Activated T-cell treated with anti-CD3 and anti-CD28 coated beads, Interleukin-2, amount 50 U/mL, for 72 hours (primary cell): ENCODE measurements at regions not wholly inside any gene's neighbourhood (a gene's known extent, or its start where the extent isn't known, plus 50 kb on each side); places are given as distances from the start of the nearest gene placed in this dataset.

ENCODE experiments used
- ATAC-seq, 2 donors: fragments of 150-1000 bp; cut with Tn5 transposase; replicated peaks in 1 of 2; 2 replicates each; pipeline ENCODE4 v1.10.0; 2021; ENCODE audit warnings: moderate library complexity in 2 of 2, mild to moderate bottlenecking in 1 of 2
- DNase-seq, 2 donors: peaks; one replicate each; pipeline ENCODE4 v3.0.0; 2021 to 2022; ENCODE audit warnings: mixed read lengths in 1 of 2
- H3K27ac Mint-ChIP-seq: one replicate; pipeline ENCODE4 v1.8.0; 2022; ENCODE audit warnings: mild to moderate bottlenecking, moderate library complexity, mixed read lengths
- H3K27me3 Mint-ChIP-seq: one replicate; pipeline ENCODE4 v1.8.0; 2022; ENCODE audit warnings: low read depth, mixed read lengths
- H3K36me3 Mint-ChIP-seq, 2 donors: one replicate each; pipeline ENCODE4 v1.8.0; 2022; ENCODE audit warnings: mixed read lengths in 2 of 2, mild to moderate bottlenecking in 1 of 2; ENCODE audit not compliant: insufficient read depth in 2 of 2
- H3K4me1 Mint-ChIP-seq: one replicate; pipeline ENCODE4 v1.8.0; 2022; ENCODE audit warnings: low read depth, mixed read lengths
- H3K4me3 Mint-ChIP-seq, 2 donors: one replicate each; pipeline ENCODE4 v1.8.0; 2022; ENCODE audit warnings: mild to moderate bottlenecking in 2 of 2, mixed read lengths in 2 of 2, moderate library complexity in 2 of 2
- H3K9me3 Mint-ChIP-seq, 2 donors: one replicate each; pipeline ENCODE4 v1.8.0; 2022; ENCODE audit warnings: mixed read lengths in 2 of 2

DNA sequence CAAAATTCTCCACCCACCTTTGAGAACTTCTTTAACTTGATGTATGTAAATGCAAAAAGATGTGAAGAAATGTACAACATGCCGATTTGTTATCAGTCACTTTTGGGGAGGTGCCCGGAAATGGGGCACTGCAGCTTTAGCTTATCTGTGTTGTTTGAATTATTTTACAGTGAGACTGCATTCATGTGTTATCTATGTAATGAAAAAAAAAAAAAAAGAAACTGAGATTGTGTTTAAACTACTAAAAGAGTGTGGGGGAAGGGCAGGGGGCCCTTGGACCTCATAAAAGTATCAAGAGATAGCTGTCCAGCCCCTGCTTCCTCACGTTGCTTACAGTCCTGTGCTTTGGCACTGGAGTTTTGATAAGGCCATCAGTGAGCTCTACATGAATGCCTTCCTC is 259.4 kb downstream of the STK31 start:
- Mint-ChIP-seq H3K4me1 (peaks cover 8% of the 10 kb centered on the region), H3K9me3 (no peaks in the 10 kb centered on the region), H3K27me3 (no peaks in the 10 kb centered on the region), H3K4me3 (no peak overlapping the region), H3K27ac (no peak overlapping the region), H3K36me3 (no peaks in the 10 kb centered on the region)
- ATAC-seq (no peak), DNase-seq (no peak)

DNA sequence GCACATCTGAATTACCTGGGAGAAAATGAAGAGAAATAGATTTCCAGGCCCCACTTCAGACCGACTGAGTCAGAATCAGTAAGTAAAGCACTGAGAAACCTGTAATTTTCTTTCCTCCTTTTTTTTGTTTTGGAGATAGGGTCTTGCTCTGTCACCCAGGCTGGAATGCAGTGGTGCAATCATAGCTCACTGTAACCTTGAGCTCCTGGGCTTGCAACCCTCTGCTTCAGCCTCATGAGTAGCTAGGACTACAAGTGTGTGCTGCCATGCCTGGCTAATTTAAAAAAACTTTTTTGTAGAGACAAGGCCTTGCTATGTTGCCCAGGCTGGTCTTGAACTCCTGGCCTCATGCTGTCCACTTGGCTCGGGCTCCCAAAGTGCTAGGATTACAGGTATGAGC is 260.2 kb downstream of the STK31 start:
- Mint-ChIP-seq H3K27ac (no peak overlapping the region), H3K36me3 (no peaks in the 10 kb centered on the region), H3K9me3 (no peaks in the 10 kb centered on the region), H3K4me1 (peaks cover 8% of the 10 kb centered on the region), H3K27me3 (no peaks in the 10 kb centered on the region), H3K4me3 (no peak overlapping the region)
- ATAC-seq (no peak), DNase-seq (no peak)

DNA sequence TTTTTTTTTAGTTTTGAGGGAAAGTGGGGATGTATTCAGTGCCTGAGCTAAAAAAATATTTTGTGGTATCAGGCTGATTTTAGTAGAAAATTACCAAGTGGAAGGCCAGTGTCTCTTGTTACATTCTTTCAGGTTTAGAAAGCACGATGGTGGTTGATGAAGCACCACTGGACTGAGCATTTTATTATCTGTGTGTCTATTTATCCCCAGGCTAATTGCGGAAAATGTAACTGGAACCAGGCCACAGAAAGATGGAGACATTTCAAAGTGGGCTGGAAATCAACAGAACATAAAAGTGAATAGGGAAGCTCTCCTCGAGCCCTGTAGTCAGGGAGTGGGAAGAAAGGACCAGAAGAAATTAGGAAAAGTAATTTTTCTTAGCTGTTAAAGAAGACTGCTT is 261.0 kb downstream of the STK31 start:
- Mint-ChIP-seq H3K9me3 (no peaks in the 10 kb centered on the region), H3K27me3 (no peaks in the 10 kb centered on the region), H3K27ac (no peak overlapping the region), H3K4me1 (peaks cover 8% of the 10 kb centered on the region), H3K36me3 (no peaks in the 10 kb centered on the region), H3K4me3 (no peak overlapping the region)
- no peak for DNase-seq
- no peak for ATAC-seq

DNA sequence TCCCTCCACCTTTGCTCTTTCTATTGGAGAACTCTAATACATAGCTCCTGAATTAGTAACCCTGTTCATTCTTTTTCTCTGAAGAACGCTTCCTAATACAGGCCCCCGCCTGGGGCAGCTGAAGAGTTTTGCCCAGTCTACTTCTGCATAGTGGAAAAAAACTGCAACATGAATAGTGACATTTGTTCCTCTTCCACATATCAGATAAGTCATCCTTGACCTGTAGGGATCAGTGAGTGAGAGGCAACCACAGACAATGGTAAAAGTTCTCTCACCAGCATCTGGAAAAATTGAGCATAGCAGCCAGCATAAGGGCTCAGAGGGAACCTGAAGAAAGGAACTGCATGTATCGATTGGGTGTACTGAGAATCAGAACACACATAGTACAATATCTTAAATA is 262.0 kb downstream of the STK31 start:
- DNase-seq (no peak), ATAC-seq (no peak)
- no peak overlapping the region for H3K27ac Mint-ChIP-seq
- H3K27me3 Mint-ChIP-seq = peaks cover 3% of the 10 kb centered on the region
- no peaks in the 10 kb centered on the region for H3K36me3 Mint-ChIP-seq
- H3K4me3 Mint-ChIP-seq = no peak overlapping the region
- peaks cover 0 to under 1% of the 10 kb centered on the region in 2 donors for H3K9me3 Mint-ChIP-seq
- peaks cover 8% of the 10 kb centered on the region for H3K4me1 Mint-ChIP-seq

DNA sequence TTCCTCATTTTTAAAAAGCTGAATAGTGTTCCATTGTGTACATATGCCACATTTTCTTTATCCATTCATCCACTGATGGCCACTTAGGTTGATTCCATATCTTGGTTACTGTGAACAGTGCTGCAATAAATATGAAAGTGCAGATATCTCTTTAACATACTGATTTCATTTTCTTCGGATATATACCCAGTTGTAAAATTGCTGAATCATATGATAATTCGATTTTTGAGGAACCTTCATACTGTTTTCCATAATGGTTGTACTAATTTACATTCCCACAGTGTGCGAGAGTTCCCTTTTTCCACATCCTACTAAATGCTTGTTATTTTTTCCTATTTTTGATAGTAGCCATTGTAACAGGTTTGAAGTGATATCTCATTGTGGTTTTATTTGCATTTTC is 263.2 kb downstream of the STK31 start:
- H3K4me1 Mint-ChIP-seq = peaks cover 5% of the 10 kb centered on the region
- peaks cover 5% of the 10 kb centered on the region for H3K27me3 Mint-ChIP-seq
- H3K36me3 Mint-ChIP-seq = no peaks in the 10 kb centered on the region

DNA sequence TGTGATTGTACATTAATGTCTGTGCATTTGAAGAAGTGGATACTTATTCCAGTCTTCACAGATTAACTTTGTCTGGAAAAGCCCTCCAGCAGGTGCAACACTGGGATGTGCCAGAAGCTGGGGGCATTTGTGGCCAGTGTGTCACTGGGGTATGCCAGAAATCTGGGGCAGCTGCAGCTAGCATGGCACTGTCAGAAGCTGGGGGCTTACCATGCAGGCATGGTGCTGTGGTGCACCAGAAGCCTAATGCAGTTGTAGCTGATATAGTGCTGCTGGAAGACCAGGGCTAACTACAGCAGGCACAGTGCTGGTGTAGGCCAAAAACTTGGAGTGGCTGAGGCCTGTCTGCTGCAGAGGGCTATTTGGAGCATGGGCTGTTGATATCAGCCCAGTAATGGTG is 270.1 kb downstream of the STK31 start:
- DNase-seq (no peak), ATAC-seq (no peak)
- peaks cover 8 to 9% of the 10 kb centered on the region in 2 donors for H3K9me3 Mint-ChIP-seq
- H3K36me3 Mint-ChIP-seq = peaks cover 3 to 4% of the 10 kb centered on the region in 2 donors
- peaks cover 12% of the 10 kb centered on the region for H3K27me3 Mint-ChIP-seq
- H3K27ac Mint-ChIP-seq = no peak overlapping the region
- H3K4me1 Mint-ChIP-seq = no peaks in the 10 kb centered on the region
- H3K4me3 Mint-ChIP-seq = no peak overlapping the region

More for the DNA sequence above, 263.2 kb downstream of the STK31 start:
- peaks cover 0 to 3% of the 10 kb centered on the region in 2 donors for H3K9me3 Mint-ChIP-seq
- no peak for ATAC-seq
- DNase-seq = no peak
- no peak overlapping the region for H3K27ac Mint-ChIP-seq
- no peak overlapping the region for H3K4me3 Mint-ChIP-seq

DNA sequence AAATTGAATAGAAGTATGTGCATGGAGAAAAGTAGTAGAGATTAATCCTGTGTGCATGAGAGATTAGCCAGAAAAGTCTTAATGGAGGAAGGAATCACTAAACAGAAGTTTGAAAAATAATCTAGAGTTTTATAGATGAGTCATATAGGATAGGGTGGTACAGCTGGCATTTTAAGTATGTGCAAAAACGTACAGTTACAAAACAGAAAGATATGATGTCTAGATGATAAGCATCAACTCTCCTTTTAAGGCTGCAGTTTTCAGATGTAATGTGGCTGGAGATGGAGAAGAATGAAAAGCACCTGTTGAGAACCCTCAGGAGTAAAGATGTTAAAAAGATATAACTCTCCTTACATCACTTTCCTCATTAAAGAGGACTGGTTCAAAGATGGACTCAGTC is 271.3 kb downstream of the STK31 start:
- peaks cover 3 to 4% of the 10 kb centered on the region in 2 donors for H3K36me3 Mint-ChIP-seq
- H3K27ac Mint-ChIP-seq = no peak overlapping the region
- H3K4me3 Mint-ChIP-seq = no peak overlapping the region
- no peak for ATAC-seq
- H3K4me1 Mint-ChIP-seq = no peaks in the 10 kb centered on the region
- peaks cover 14% of the 10 kb centered on the region for H3K27me3 Mint-ChIP-seq
- no peak for DNase-seq
- H3K9me3 Mint-ChIP-seq = peaks cover 8 to 9% of the 10 kb centered on the region in 2 donors

DNA sequence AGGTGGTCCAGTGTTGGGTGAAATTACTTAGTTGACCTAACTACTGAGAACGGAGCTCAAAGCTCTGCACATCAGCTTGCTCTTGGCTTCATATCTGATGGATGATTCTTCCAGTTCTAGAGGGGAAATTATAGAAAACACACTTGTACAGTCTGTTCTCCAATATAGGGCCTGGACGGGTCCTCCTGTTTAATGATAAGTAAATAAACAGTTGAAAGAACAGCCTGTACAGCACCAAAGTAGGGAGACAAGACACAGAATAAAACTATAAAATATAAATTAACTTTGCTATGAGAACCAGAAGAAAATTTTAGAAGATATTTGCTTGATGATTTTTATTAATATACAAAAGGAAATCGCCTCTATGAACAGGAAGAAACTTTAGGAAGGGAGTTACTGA is 271.7 kb downstream of the STK31 start:
- Mint-ChIP-seq H3K4me3 (no peak overlapping the region), H3K4me1 (no peaks in the 10 kb centered on the region), H3K27ac (no peak overlapping the region), H3K36me3 (peaks cover 3 to 6% of the 10 kb centered on the region in 2 donors), H3K27me3 (peaks cover 18% of the 10 kb centered on the region), H3K9me3 (peaks cover 8 to 9% of the 10 kb centered on the region in 2 donors)
- DNase-seq = no peak
- ATAC-seq = no peak

DNA sequence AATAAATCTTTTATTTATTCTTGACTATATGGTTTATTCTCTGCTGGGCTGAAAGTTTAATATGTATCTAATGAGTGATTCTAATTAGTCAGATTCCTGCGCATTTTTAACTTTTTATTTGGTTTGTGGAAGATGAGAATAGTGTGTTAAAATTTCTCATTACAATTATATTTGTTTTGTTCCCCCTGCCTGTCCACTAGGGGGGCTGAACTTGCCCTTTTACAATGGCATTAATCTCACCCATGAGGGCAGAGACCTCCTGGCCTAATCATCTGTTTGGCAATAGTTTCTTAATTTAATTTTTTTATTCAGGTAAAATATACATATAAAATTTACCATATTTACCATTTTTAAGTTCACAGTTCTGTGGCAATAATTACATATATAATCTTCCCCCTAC is 278.5 kb upstream of the NPY start:
- ATAC-seq (no peak), DNase-seq (no peak)
- Mint-ChIP-seq H3K9me3 (peaks cover 2 to 9% of the 10 kb centered on the region in 2 donors), H3K27ac (no peak overlapping the region), H3K4me3 (no peak overlapping the region), H3K36me3 (peaks cover 0 to 1% of the 10 kb centered on the region in 2 donors), H3K27me3 (peaks cover 18% of the 10 kb centered on the region), H3K4me1 (no peaks in the 10 kb centered on the region)

DNA sequence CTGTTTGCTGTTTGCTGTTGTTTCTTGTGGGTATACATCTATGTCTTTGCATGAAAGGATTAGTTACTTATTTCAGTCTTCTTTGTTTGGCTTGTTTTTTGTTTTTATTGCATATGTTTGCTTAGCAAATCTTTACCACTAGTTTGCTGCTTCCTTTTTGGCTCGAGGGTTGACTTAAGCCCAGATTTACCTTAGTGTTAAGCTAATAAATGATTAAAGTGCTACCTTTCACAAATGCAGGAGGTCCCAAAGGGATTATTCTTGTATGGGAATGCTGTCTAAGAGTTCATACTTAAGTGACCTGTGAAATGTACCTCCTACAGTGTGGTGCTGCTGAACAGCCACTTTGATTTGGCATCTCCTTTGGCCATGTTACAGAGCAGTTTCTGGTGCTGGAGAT is 273.5 kb upstream of the NPY start:
- H3K27me3 Mint-ChIP-seq = peaks cover 34% of the 10 kb centered on the region
- H3K4me1 Mint-ChIP-seq = no peaks in the 10 kb centered on the region
- peaks cover 10 to 18% of the 10 kb centered on the region in 2 donors for H3K9me3 Mint-ChIP-seq
- no peak for ATAC-seq
- H3K36me3 Mint-ChIP-seq = peaks cover 2 to 4% of the 10 kb centered on the region in 2 donors
- H3K4me3 Mint-ChIP-seq = no peak overlapping the region
- DNase-seq = no peak
- H3K27ac Mint-ChIP-seq = no peak overlapping the region

DNA sequence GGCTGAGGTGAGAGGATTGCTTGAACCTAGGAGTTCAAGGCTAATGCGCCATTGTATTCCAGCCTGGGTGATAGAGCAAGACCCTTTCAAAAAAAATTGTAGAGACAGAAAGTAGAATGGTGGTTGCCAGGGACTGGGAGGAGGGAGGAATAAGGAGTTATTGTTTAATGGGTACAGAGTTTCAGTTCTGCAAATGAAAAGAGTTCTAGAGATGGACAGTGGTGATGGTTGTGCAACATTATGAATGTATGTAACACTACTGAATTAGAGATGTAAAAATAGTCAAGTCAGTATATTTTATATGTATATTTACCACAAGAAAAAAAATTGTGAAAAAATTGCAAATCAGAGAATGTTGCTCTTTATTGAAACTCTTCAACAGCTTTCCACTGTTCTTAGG is 266.5 kb upstream of the NPY start:
- DNase-seq (no peak), ATAC-seq (no peak)
- Mint-ChIP-seq H3K27me3 (peaks cover 5% of the 10 kb centered on the region), H3K4me3 (no peak overlapping the region), H3K36me3 (peaks cover 1 to 2% of the 10 kb centered on the region in 2 donors), H3K27ac (no peak overlapping the region), H3K4me1 (no peaks in the 10 kb centered on the region), H3K9me3 (peaks cover 5% of the 10 kb centered on the region in 2 donors)

DNA sequence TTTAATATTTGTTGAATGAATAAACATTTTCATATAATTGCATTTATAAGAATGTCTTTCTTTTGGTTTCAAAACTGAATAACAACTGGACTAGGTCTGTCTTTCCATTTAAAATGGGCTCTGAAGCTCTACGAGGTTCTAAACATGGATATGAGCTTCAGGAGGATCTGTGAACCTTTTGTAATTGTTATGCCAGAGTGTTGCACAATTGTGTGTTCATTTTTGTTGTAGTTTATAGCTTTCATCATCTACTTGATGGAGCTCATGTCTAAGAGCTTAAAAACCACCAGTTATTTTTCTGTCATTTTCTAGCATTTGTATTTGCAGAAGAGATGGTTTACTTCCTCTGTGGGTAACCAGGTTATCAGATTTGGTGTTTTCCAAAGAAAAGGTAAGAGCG is 265.7 kb upstream of the NPY start:
- H3K27ac Mint-ChIP-seq = no peak overlapping the region
- DNase-seq (no peak), ATAC-seq (no peak)
- no peaks in the 10 kb centered on the region for H3K9me3 Mint-ChIP-seq
- no peaks in the 10 kb centered on the region for H3K36me3 Mint-ChIP-seq
- H3K4me1 Mint-ChIP-seq = no peaks in the 10 kb centered on the region
- H3K27me3 Mint-ChIP-seq = no peaks in the 10 kb centered on the region
- no peak overlapping the region for H3K4me3 Mint-ChIP-seq

DNA sequence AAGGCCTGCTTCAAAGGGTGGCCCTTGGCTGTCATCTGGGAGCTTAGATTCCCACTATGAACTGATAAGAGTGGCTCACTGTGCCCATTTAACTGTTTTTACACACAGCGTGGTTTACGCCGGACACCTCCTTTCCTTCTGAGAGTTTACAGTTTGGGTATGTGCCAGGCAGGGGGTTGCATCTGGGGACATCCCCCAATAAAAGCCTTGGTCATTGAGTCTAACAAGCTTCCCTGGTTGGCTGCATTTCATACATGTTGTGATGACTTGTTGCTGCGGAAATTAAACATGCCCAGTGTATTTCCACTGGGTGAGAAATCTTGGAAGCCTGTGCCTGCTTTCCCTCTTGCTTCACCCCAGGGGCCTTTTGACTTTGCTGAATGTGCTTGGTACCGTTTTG is 264.1 kb upstream of the NPY start:
- Mint-ChIP-seq H3K27me3 (no peaks in the 10 kb centered on the region), H3K36me3 (no peaks in the 10 kb centered on the region), H3K4me1 (no peaks in the 10 kb centered on the region), H3K27ac (no peak overlapping the region), H3K4me3 (no peak overlapping the region), H3K9me3 (no peaks in the 10 kb centered on the region)
- DNase-seq = no peak
- no peak for ATAC-seq

DNA sequence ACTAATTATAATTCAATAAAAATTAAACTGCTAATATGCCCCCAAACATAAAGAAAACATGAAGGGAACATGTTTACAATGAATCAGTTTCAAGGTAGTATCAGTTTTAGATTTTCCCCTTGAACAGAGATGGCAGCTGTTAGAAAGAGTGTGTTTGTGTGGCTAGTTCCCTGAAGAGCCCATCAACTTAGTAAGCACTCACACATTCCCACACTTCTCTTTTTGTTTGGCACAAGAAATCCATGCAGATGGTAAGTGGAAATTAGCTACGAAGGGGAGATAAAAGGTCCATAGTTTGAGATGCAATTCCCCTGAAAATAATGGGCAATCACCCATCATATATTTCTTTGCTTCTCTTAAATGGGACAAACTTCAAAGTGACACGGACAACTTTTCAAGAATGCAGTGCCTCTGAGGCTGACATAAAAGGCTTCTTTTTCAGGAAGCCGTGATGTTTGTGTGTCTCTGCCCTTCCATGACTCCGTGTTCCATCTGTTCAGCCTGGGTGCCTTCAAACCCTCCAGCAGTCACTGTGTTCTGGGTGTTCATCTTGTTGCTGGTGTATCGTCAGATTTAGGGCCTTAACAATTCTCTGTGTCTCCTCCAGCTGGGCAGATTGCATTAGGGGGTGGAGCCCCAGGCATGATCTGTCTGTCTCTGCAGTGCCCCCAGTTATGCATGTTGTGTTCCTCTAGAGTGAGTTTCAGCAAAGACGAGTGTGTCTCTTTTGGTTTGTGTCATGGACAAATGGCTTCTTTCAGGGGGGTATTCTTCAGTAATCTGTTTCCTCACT is 259.5 kb upstream of the NPY start:
- no peaks in the 10 kb centered on the region for H3K9me3 Mint-ChIP-seq
- DNase-seq = no peak
- no peak overlapping the region for H3K4me3 Mint-ChIP-seq
- no peaks in the 10 kb centered on the region for H3K4me1 Mint-ChIP-seq
- no peaks in the 10 kb centered on the region for H3K27me3 Mint-ChIP-seq
- ATAC-seq = no peak
- no peaks in the 10 kb centered on the region for H3K36me3 Mint-ChIP-seq
- no peak overlapping the region for H3K27ac Mint-ChIP-seq
